Endothelial cell (in vitro differentiated cells): ENCODE measurements at regions not wholly inside any gene's neighbourhood (a gene's known extent, or its start where the extent isn't known, plus 50 kb on each side); places are given as distances from the start of the nearest gene placed in this dataset.

Experiments used
- DNase-seq: peaks from one replicate; pipeline ENCODE4 v3.0.0; 2021; ENCODE audit warnings: low spot score
- H3K27ac Mint-ChIP-seq: one replicate; pipeline ENCODE4 v1.8.0; 2021; ENCODE audit warnings: mixed read lengths, inconsistent platforms; ENCODE audit not compliant: unreplicated experiment
- H3K27me3 Mint-ChIP-seq: one replicate; pipeline ENCODE4 v1.8.0; 2021; ENCODE audit warnings: mild to moderate bottlenecking, moderate library complexity, mixed read lengths, inconsistent platforms; ENCODE audit not compliant: unreplicated experiment
- H3K36me3 Mint-ChIP-seq: one replicate; pipeline ENCODE4 v1.8.0; 2021; ENCODE audit warnings: mild to moderate bottlenecking, low read depth, mixed read lengths, inconsistent platforms; ENCODE audit not compliant: unreplicated experiment
- H3K4me1 Mint-ChIP-seq: one replicate; pipeline ENCODE4 v1.8.0; 2021; ENCODE audit warnings: mild to moderate bottlenecking, mixed read lengths, inconsistent platforms; ENCODE audit not compliant: unreplicated experiment
- H3K4me3 Mint-ChIP-seq: one replicate; pipeline ENCODE4 v1.8.0; 2021; ENCODE audit warnings: mild to moderate bottlenecking, mixed read lengths, inconsistent platforms; ENCODE audit not compliant: unreplicated experiment
- H3K9me3 Mint-ChIP-seq: one replicate; pipeline ENCODE4 v1.8.0; 2021; ENCODE audit warnings: mixed read lengths, inconsistent platforms; ENCODE audit not compliant: unreplicated experiment
- TF ChIP-seq, protein P1 (sequence below): fragments of 200-600 bp; sonication (generic); IDR thresholded peaks from one replicate; pipeline ENCODE4 v1.5.0; 2021; ENCODE audit warnings: antibody characterized with exemption; ENCODE audit not compliant: unreplicated experiment

DNA sequence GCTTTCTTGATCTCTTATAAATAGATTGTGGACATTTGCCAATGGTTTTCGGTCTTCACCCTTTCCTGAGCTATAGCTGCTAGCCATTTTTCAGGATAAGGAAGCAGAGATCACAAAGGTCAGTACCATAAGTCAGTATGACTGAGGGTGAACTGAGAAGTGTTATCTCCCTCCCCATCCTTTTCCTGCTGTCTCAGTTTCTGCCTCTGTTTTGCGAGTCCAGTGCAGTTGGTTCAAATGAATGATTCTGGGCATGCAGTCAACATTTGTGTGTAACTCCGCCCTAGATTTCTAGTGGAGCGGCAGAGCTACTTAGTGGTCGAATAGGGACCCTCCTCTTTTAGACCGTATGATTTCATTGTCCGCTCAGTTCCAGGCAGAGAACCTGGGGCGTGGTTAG lies 460.8 kb upstream of the ARGLU1 start:
- H3K9me3 Mint-ChIP-seq, result no peaks in the 10 kb centered on the region
- no peaks in the 10 kb centered on the region for H3K36me3 Mint-ChIP-seq
- TF ChIP-seq, protein P1, sequence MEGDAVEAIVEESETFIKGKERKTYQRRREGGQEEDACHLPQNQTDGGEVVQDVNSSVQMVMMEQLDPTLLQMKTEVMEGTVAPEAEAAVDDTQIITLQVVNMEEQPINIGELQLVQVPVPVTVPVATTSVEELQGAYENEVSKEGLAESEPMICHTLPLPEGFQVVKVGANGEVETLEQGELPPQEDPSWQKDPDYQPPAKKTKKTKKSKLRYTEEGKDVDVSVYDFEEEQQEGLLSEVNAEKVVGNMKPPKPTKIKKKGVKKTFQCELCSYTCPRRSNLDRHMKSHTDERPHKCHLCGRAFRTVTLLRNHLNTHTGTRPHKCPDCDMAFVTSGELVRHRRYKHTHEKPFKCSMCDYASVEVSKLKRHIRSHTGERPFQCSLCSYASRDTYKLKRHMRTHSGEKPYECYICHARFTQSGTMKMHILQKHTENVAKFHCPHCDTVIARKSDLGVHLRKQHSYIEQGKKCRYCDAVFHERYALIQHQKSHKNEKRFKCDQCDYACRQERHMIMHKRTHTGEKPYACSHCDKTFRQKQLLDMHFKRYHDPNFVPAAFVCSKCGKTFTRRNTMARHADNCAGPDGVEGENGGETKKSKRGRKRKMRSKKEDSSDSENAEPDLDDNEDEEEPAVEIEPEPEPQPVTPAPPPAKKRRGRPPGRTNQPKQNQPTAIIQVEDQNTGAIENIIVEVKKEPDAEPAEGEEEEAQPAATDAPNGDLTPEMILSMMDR, result no peak
- no peak overlapping the region for H3K27ac Mint-ChIP-seq
- peaks cover 3% of the 10 kb centered on the region for H3K4me1 Mint-ChIP-seq
- DNase-seq, result no peak
- H3K27me3 Mint-ChIP-seq, result no peaks in the 10 kb centered on the region
- no peak overlapping the region for H3K4me3 Mint-ChIP-seq

DNA sequence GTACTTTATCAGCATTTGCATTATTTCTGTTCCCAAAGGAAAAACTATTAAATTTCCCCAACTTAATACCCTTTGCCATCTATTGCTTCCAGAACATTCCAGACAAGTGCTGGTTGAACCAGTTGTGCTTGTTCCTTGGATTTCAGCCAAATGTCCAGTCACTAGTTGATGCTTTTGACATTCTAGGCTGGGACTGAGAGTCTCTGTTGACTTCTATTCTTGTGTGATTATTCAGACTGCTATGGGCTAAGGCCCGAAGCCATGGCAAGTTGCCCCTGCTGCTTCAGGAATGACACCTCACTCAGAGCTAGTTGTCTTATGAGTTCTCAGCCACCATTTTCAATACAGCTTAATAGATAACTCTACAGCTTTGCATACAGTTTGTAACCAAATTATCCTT lies 458.1 kb upstream of the ARGLU1 start:
- no peak overlapping the region for H3K4me3 Mint-ChIP-seq
- H3K36me3 Mint-ChIP-seq, result no peaks in the 10 kb centered on the region
- H3K9me3 Mint-ChIP-seq, result no peaks in the 10 kb centered on the region
- H3K4me1 Mint-ChIP-seq, result peaks cover 3% of the 10 kb centered on the region
- no peak overlapping the region for H3K27ac Mint-ChIP-seq
- no peaks in the 10 kb centered on the region for H3K27me3 Mint-ChIP-seq
- DNase-seq, result no peak
- TF ChIP-seq, protein P1, result no peak

DNA sequence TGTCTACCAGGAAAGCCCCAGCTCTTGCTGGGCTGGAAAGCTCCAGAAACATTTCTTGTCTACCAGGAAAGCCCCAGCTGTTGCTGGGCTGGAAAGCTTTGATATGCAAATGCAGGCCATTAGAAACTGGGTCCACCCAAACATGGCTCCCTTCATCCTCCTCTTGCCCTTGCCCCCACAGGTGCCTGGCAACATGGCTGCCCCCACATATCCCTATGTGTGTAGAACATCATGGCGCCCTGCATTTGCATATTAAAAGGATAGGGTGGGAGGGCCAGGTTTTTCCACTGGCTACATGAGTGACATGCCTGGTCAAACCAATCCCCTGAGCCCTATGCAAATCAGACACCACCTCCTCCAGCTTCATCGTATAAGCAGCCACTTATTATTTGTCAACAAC lies 455.4 kb upstream of the ARGLU1 start:
- no peaks in the 10 kb centered on the region for H3K9me3 Mint-ChIP-seq
- H3K27me3 Mint-ChIP-seq, result no peaks in the 10 kb centered on the region
- no peaks in the 10 kb centered on the region for H3K4me1 Mint-ChIP-seq
- no peak overlapping the region for H3K27ac Mint-ChIP-seq
- no peak overlapping the region for H3K4me3 Mint-ChIP-seq
- TF ChIP-seq, protein P1, result no peak
- H3K36me3 Mint-ChIP-seq, result no peaks in the 10 kb centered on the region
- DNase-seq, result no peak

DNA sequence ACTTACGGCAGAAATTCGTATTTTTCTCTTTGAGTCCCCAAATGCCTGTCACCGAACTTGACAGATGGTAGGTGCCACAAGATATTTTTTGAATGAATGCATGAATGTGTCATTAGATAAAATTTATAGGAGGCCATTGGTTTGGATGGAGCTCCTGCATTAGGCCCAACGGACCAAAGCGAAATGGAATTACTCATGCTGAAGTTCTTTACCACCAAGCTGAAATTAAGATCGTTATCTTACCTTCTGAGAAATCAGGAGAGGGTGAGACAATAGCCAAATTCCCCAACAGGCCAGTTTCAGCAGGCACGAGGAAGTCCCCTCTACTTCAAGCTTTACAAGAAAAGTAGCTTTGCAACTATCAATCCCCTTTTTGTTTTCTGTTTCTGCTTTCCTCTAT lies 452.5 kb upstream of the ARGLU1 start:
- TF ChIP-seq, protein P1, result no peak
- H3K9me3 Mint-ChIP-seq, result no peaks in the 10 kb centered on the region
- no peaks in the 10 kb centered on the region for H3K36me3 Mint-ChIP-seq
- peaks cover 2% of the 10 kb centered on the region for H3K27me3 Mint-ChIP-seq
- no peaks in the 10 kb centered on the region for H3K4me1 Mint-ChIP-seq
- H3K4me3 Mint-ChIP-seq, result no peak overlapping the region
- no peak for DNase-seq
- H3K27ac Mint-ChIP-seq, result no peak overlapping the region

DNA sequence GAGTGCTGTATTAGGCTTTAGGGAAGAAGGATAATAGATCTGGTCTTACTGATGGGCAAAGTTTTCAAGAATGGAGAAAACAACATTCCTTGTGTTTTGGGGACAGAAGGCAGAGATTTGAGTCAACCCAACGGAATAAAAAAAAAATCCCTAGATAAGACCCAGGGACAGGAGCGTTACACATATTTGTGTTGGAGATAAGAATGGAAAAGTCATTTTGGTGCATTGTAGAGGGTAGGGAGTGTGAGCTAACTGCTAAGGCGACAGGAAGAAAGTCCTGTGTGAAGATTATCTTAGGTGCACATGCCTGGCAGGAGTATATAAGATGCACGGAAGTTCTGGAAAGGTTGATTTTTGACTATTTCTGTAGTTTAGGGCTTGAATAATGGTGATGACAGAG lies 450.3 kb upstream of the ARGLU1 start:
- Mint-ChIP-seq H3K9me3 (no peaks in the 10 kb centered on the region), H3K4me1 (no peaks in the 10 kb centered on the region), H3K4me3 (no peak overlapping the region), H3K36me3 (no peaks in the 10 kb centered on the region), H3K27ac (no peak overlapping the region), H3K27me3 (peaks cover 2% of the 10 kb centered on the region)
- TF ChIP-seq, protein P1, result no peak
- no peak for DNase-seq
